ENCODE measurements at regions not wholly inside any gene's neighbourhood (a gene's known extent, or its start where the extent isn't known, plus 50 kb on each side); places are given as distances from the start of the nearest gene placed in this dataset.

GRCh38 chr10:128462844-128463243 lies 336.6 kb upstream of the MKI67 start:
- intact Hi-C loops (cut with DNase I), result loop anchor here in 1 of 4 donors (5.0 kb wide), 1 partner anchor 1216 kb away; no protein-coding TSS in a partner anchor
- no peak for TF ChIP-seq POLR2A (IDR thresholded peaks at IDR 0.05)
- no peak for TF ChIP-seq EP300 (IDR thresholded peaks at IDR 0.05)
- no peak for TF ChIP-seq CTCF (IDR thresholded peaks at IDR 0.05)
- H3K27ac ChIP-seq, result no peak overlapping the region
- WGBS, 3 donors, result 31 to 43% (median 37%) methylated on average over 7 of the region's 7 CpGs
- no peak for DNase-seq
- H3K36me3 ChIP-seq, result no peaks in the 10 kb centered on the region
- no peaks in the 10 kb centered on the region for H3K9me3 ChIP-seq
- H3K4me1 ChIP-seq (ENCODE audit: insufficient read depth), result no peaks in the 10 kb centered on the region
- H3K27me3 ChIP-seq, result no peaks in the 10 kb centered on the region
- no peak overlapping the region for H3K4me3 ChIP-seq

- Histone ChIP-seq H3K4me1 (ENCODE audit: insufficient read depth) (no peaks in the 10 kb centered on the region), H3K9me3 (no peaks in the 10 kb centered on the region), H3K27me3 (no peaks in the 10 kb centered on the region), H3K36me3 (no peaks in the 10 kb centered on the region), H3K4me3 (no peak overlapping the region), H3K27ac (no peak overlapping the region)
- no peak for TF ChIP-seq EP300 (IDR thresholded peaks at IDR 0.05)
- TF ChIP-seq POLR2A (IDR thresholded peaks at IDR 0.05), result no peak
- TF ChIP-seq CTCF (IDR thresholded peaks at IDR 0.05), result no peak
- 44 to 77% (median 65%) methylated on average over 4 of the region's 4 CpGs for WGBS, 3 donors
- peak in 3 of 5 donors; percentile 27 to 33 (median 29) for DNase-seq
- intact Hi-C loops (cut with DNase I), result loop anchor here in 1 of 4 donors (5.0 kb wide), 1 partner anchor 1217 kb away; no protein-coding TSS in a partner anchor
Measured at GRCh38 chr10:128463991-128464760, 338.0 kb upstream of the MKI67 start.

- intact Hi-C loops (cut with DNase I), result no loop called here
- 59 to 75% (median 68%) methylated on average over 11 of the region's 11 CpGs for WGBS, 3 donors
- H3K27ac ChIP-seq, result no peak overlapping the region
- no peaks in the 10 kb centered on the region for H3K4me1 ChIP-seq (ENCODE audit: insufficient read depth)
- DNase-seq, result no peak
- no peak overlapping the region for H3K4me3 ChIP-seq
- TF ChIP-seq EP300 (IDR thresholded peaks at IDR 0.05) (no peak), POLR2A (IDR thresholded peaks at IDR 0.05) (no peak), CTCF (IDR thresholded peaks at IDR 0.05) (no peak)
- H3K9me3 ChIP-seq, result no peaks in the 10 kb centered on the region
- H3K36me3 ChIP-seq, result no peaks in the 10 kb centered on the region
- no peaks in the 10 kb centered on the region for H3K27me3 ChIP-seq
Measured at GRCh38 chr10:128465697-128466096, 339.5 kb upstream of the MKI67 start.

- Histone ChIP-seq H3K27ac (no peak overlapping the region), H3K27me3 (no peaks in the 10 kb centered on the region), H3K36me3 (no peaks in the 10 kb centered on the region), H3K4me1 (ENCODE audit: insufficient read depth) (no peaks in the 10 kb centered on the region), H3K4me3 (no peak overlapping the region), H3K9me3 (no peaks in the 10 kb centered on the region)
- intact Hi-C loops (cut with DNase I), result no loop called here
- DNase-seq, result no peak
- WGBS, 3 donors, result 82 to 91% (median 86%) methylated on average over 14 of the region's 14 CpGs
- TF ChIP-seq CTCF (IDR thresholded peaks at IDR 0.05) (no peak), POLR2A (IDR thresholded peaks at IDR 0.05) (no peak), EP300 (IDR thresholded peaks at IDR 0.05) (no peak)
Measured at GRCh38 chr10:128466831-128467371, 340.7 kb upstream of the MKI67 start.

Measured in ovary (tissue), 7 donors.